Neuron (in vitro differentiated cells): ENCODE measurements at regions not wholly inside any gene's neighbourhood (a gene's known extent, or its start where the extent isn't known, plus 50 kb on each side); places are given as distances from the start of the nearest gene placed in this dataset.
"Not testable (repeated sequence)": the region's sequence is repeated elsewhere in the genome, so short reads cannot be mapped to it uniquely, and the experiment has no call there.

Experiments
- H2AFZ ChIP-seq: one replicate; pipeline ENCODE4 v1.6.1; 2013; ENCODE audit warnings: low read depth, mild to moderate bottlenecking, inconsistent platforms, low read length, moderate library complexity
- H3K27me3 ChIP-seq: one replicate; pipeline ENCODE4 v1.6.1; 2013; ENCODE audit warnings: low read length; ENCODE audit not compliant: insufficient read depth
- H3K36me3 ChIP-seq: one replicate; pipeline ENCODE4 v1.6.1; 2013; ENCODE audit warnings: low read length; ENCODE audit not compliant: insufficient read depth
- H3K4me1 ChIP-seq: one replicate; pipeline ENCODE4 v1.6.1; 2013; ENCODE audit warnings: low read length; ENCODE audit not compliant: insufficient read depth
- H3K4me3 ChIP-seq: 2 replicates; pipeline ENCODE4 v1.5.1; 2013; ENCODE audit warnings: mild to moderate bottlenecking, low read length, moderate library complexity
- H3K9me3 ChIP-seq: one replicate; pipeline ENCODE4 v1.6.1; 2013; ENCODE audit warnings: low read length

DNA sequence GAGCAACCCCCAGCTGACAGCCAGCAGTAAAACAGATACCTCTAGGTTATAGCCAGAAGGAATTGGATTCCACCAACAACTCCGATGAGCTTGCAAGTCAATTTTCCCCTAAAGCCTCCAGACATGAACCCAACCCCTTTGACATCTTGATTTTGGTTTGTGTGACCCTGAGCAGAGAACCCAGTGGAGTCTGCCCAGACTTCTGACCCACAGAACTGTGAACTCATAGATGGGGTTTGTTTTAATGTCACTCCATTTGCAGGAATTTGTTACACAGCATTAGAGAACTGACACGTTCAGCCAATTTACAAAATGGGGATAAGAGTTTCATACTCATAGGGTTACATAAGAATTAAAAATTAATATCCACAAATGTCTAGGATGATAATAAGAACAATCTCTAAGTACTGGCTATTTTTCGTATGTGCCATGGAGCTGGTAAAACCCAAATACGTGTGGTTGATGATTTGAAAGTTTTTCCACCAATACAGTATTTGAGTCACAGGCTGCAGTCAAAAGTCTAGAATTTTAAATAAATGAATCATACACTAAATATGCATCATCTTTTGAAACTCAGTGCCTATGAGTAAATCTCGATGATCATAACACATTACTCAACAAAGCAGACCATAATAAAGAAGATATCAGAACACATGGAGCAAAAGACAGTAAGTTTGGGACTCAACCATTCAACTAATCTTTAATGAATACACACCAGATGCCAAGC lies 380.0 kb downstream of the ANAPC1 start:
- not testable (repeated sequence) for H2AFZ ChIP-seq, H3K9me3 ChIP-seq, H3K36me3 ChIP-seq, H3K4me1 ChIP-seq, H3K4me3 ChIP-seq, H3K27me3 ChIP-seq

- not testable (repeated sequence) for H2AFZ ChIP-seq, H3K4me3 ChIP-seq, H3K4me1 ChIP-seq, H3K9me3 ChIP-seq, H3K36me3 ChIP-seq, H3K27me3 ChIP-seq
These were observed 379.4 kb downstream of the ANAPC1 start for GRCh38 chr2:111504571-111504942.

DNA sequence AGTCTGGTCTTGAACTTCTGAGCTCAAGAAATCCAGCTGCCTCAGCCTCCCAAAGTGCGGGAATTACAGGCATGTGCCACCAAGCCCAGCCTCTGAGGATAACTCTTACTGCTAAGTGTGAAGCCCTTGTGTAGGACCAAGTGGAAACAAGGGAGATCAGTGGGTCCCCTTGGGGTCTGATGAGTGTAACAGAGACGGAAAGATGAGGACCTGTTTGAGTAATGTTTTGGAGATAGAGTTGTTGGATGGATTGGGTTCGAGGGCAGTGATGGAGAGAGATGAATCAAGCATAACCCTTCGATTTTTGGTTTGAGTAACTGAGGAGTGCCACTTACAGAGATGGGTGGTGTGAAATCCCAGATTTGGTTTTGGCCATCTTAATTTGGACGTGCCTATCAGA lies 378.7 kb downstream of the ANAPC1 start:
- not testable (repeated sequence) for H3K9me3 ChIP-seq, H3K4me3 ChIP-seq, H2AFZ ChIP-seq, H3K36me3 ChIP-seq, H3K4me1 ChIP-seq, H3K27me3 ChIP-seq

- H3K4me3 ChIP-seq, H3K9me3 ChIP-seq, H3K27me3 ChIP-seq, H2AFZ ChIP-seq, H3K36me3 ChIP-seq, H3K4me1 ChIP-seq: not testable (repeated sequence)
These were observed 377.1 kb downstream of the ANAPC1 start for GRCh38 chr2:111506936-111507335.

GRCh38 chr2:111509225-111509869 lies 374.6 kb downstream of the ANAPC1 start:
- H3K9me3 ChIP-seq, H2AFZ ChIP-seq, H3K36me3 ChIP-seq: not testable (repeated sequence)

GRCh38 chr2:111510384-111510783 lies 373.6 kb downstream of the ANAPC1 start:
- not testable (repeated sequence) for H3K4me1 ChIP-seq, H3K36me3 ChIP-seq, H3K4me3 ChIP-seq, H2AFZ ChIP-seq, H3K27me3 ChIP-seq, H3K9me3 ChIP-seq

More at GRCh38 chr2:111509225-111509869, 374.6 kb downstream of the ANAPC1 start:
- not testable (repeated sequence) for H3K4me1 ChIP-seq, H3K27me3 ChIP-seq, H3K4me3 ChIP-seq

- not testable (repeated sequence) for H3K27me3 ChIP-seq, H3K36me3 ChIP-seq, H3K4me1 ChIP-seq, H3K9me3 ChIP-seq, H2AFZ ChIP-seq, H3K4me3 ChIP-seq
These were observed 372.9 kb downstream of the ANAPC1 start for GRCh38 chr2:111511062-111511461.

GRCh38 chr2:111512378-111512777 lies 371.6 kb downstream of the ANAPC1 start:
- H3K4me3 ChIP-seq, H3K9me3 ChIP-seq, H2AFZ ChIP-seq, H3K27me3 ChIP-seq, H3K36me3 ChIP-seq, H3K4me1 ChIP-seq: not testable (repeated sequence)

- H2AFZ ChIP-seq, H3K36me3 ChIP-seq, H3K4me3 ChIP-seq, H3K4me1 ChIP-seq, H3K27me3 ChIP-seq, H3K9me3 ChIP-seq: not testable (repeated sequence)
These were observed 369.9 kb downstream of the ANAPC1 start for GRCh38 chr2:111514138-111514537.

DNA sequence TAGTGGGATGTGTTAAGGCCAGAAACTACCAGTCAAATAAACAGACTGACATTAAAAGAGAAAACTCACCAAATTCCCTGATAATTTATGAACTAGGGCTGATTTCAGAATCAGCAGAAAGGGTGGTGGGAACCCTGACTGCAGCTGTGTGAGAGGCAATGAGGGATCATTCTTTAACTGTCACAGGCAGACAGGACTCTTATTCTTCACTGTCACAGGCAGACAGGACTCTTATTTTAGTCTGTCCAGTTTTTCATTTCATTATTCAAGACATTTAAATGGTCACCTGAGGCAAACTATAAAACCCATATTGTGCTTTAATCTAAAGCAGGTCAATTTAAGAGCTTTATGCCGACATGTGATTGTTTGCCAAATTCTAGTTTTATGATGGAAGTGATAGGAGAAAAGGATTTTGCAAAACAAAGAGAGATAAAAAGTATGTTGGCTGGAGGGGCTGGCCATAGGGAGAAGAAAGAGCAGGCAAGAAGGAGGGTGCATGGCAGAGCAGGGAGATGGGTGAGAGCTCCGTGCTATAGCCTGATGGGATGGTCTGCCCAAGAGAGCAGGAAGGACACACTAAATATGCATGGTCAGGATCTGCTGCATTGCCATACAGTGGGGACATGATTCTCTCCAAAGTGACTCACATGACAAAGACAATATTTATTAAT lies 366.8 kb downstream of the ANAPC1 start:
- H3K27me3 ChIP-seq, H3K4me1 ChIP-seq, H3K9me3 ChIP-seq, H2AFZ ChIP-seq, H3K36me3 ChIP-seq, H3K4me3 ChIP-seq: not testable (repeated sequence)

- not testable (repeated sequence) for H2AFZ ChIP-seq, H3K27me3 ChIP-seq, H3K4me1 ChIP-seq, H3K9me3 ChIP-seq, H3K4me3 ChIP-seq, H3K36me3 ChIP-seq
These were observed 366.3 kb downstream of the ANAPC1 start for GRCh38 chr2:111517721-111518053.

DNA sequence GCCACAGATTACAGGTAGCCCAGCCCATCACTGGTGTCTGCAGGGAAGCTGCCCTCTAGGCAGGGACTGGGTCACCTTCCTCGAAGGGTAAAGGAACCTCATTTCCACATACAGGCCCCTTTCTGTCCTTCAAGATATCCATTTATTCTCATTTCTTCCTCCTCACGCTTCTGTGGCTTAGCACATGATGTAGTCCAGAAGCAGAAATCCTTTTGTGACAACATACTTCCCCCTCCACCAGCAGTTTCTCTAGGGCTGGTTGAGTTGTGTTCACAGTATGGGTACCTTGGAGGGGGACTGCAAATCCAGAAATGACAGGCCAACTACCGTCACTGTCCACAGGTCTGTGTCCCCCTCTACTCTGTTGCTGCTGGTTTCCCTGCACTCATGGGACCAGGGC lies 364.9 kb downstream of the ANAPC1 start:
- no peak overlapping the region for H3K4me3 ChIP-seq
- no peaks in the 10 kb centered on the region for H3K36me3 ChIP-seq
- H3K27me3 ChIP-seq, result no peaks in the 10 kb centered on the region
- H2AFZ ChIP-seq, result no peak overlapping the region
- H3K9me3 ChIP-seq, result no peaks in the 10 kb centered on the region
- H3K4me1 ChIP-seq, result no peaks in the 10 kb centered on the region

GRCh38 chr2:111522231-111522768 lies 361.7 kb downstream of the ANAPC1 start:
- no peaks in the 10 kb centered on the region for H3K36me3 ChIP-seq
- no peak overlapping the region for H2AFZ ChIP-seq
- H3K27me3 ChIP-seq, result no peaks in the 10 kb centered on the region
- no peak overlapping the region for H3K4me3 ChIP-seq
- no peaks in the 10 kb centered on the region for H3K9me3 ChIP-seq
- no peaks in the 10 kb centered on the region for H3K4me1 ChIP-seq
